ENCODE measurements at regions not wholly inside any gene's neighbourhood (a gene's known extent, or its start where the extent isn't known, plus 50 kb on each side); places are given as distances from the start of the nearest gene placed in this dataset.

- DNase-seq: no peak
These were observed 262.0 kb downstream of the HIVEP2 start for GRCh38 chr6:142682985-142683384.

- no peak for DNase-seq
These were observed 261.2 kb downstream of the HIVEP2 start for GRCh38 chr6:142683714-142684141.

GRCh38 chr6:142684371-142684770 is 260.6 kb downstream of the HIVEP2 start:
- no peak for DNase-seq

- no peak for DNase-seq
These were observed 259.0 kb downstream of the HIVEP2 start for GRCh38 chr6:142685852-142686506.

- no peak for DNase-seq
These were observed 258.5 kb downstream of the HIVEP2 start for GRCh38 chr6:142686507-142686887.

- DNase-seq: peak; percentile 78
These were observed 252.0 kb downstream of the HIVEP2 start for GRCh38 chr6:142692942-142693341.

GRCh38 chr6:142693441-142693840 is 251.5 kb downstream of the HIVEP2 start:
- DNase-seq: no peak

- DNase-seq: no peak
These were observed 250.9 kb downstream of the HIVEP2 start for GRCh38 chr6:142694054-142694453.

GRCh38 chr6:142695016-142695415 is 250.0 kb downstream of the HIVEP2 start:
- peak; percentile 78 for DNase-seq

- peak; percentile 75 for DNase-seq
These were observed 248.6 kb downstream of the HIVEP2 start for GRCh38 chr6:142696123-142697000.

- no peak for DNase-seq
These were observed 248.0 kb downstream of the HIVEP2 start for GRCh38 chr6:142697001-142697335.

GRCh38 chr6:142697922-142698321 is 247.1 kb downstream of the HIVEP2 start:
- DNase-seq: no peak

- no peak for DNase-seq
These were observed 246.2 kb downstream of the HIVEP2 start for GRCh38 chr6:142698751-142699150.

GRCh38 chr6:142699391-142699790 is 245.6 kb downstream of the HIVEP2 start:
- DNase-seq: no peak

- no peak for DNase-seq
These were observed 244.9 kb downstream of the HIVEP2 start for GRCh38 chr6:142700032-142700431.

GRCh38 chr6:142700671-142701312 is 244.2 kb downstream of the HIVEP2 start:
- DNase-seq: no peak

All from right forelimb (tissue), 1 donor.